Heart right ventricle (tissue), 16 donors: ENCODE measurements at regions not wholly inside any gene's neighbourhood (a gene's known extent, or its start where the extent isn't known, plus 50 kb on each side); places are given as distances from the start of the nearest gene placed in this dataset.

Experiments
- ATAC-seq, 8 donors: fragments of 200-7000 bp; cut with Tn5 transposase; one replicate each; pipeline ENCODE4 v1.9.1; 2020; ENCODE audit warnings: mild to moderate bottlenecking in 8 of 8, moderate library complexity in 8 of 8, moderate number of reproducible peaks in 1 of 8
- DNase-seq, 2 donors: peaks; one replicate each; pipeline ENCODE4 v3.0.0-alpha.2; 2020
- H3K27ac ChIP-seq, 10 donors: fragments of 200-600 bp; sonication (generic) in 2 of 10; one replicate each; pipeline versions ENCODE4 v1.5.0 to v1.8.0; 2020 to 2022; ENCODE audit warnings: mild to moderate bottlenecking in 3 of 10
- H3K27me3 ChIP-seq, 7 donors: fragments of 200-600 bp; one replicate each; pipeline ENCODE4 v1.8.0; 2021 to 2022; ENCODE audit warnings: mild to moderate bottlenecking in 2 of 7
- H3K36me3 ChIP-seq, 9 donors: fragments of 200-600 bp; sonication (generic) in 1 of 9; one replicate each; pipeline versions ENCODE4 v1.5.0 to v1.8.0; 2020 to 2022; ENCODE audit warnings: mild to moderate bottlenecking in 2 of 9
- H3K4me1 ChIP-seq, 9 donors: fragments of 200-600 bp; sonication (generic) in 1 of 9; one replicate each; pipeline versions ENCODE4 v1.5.0 to v1.8.0; 2020 to 2022; ENCODE audit warnings: mild to moderate bottlenecking in 4 of 9
- H3K4me3 ChIP-seq, 10 donors: fragments of 200-600 bp; sonication (generic) in 2 of 10; one replicate each; pipeline versions ENCODE4 v1.5.0 to v1.8.0; 2020 to 2022; ENCODE audit warnings: mild to moderate bottlenecking in 7 of 10, moderate library complexity in 2 of 10
- H3K9me3 ChIP-seq, 11 donors: fragments of 200-600 bp in 10 of 11; sonication (generic) in 2 of 11; one replicate each; pipeline versions ENCODE4 v1.5.0 to v1.8.0; 2013 to 2022; ENCODE audit warnings: mild to moderate bottlenecking in 2 of 11, control low read depth in 1 of 11, moderate library complexity in 1 of 11
- CTCF ChIP-seq, 9 donors: fragments of 200-600 bp; sonication (generic) in 2 of 9; IDR thresholded peaks; one replicate each; pipeline versions ENCODE4 v1.5.0 to v1.8.0; 2021 to 2022; ENCODE audit warnings: antibody characterized with exemption in 9 of 9, mild to moderate bottlenecking in 5 of 9, moderate library complexity in 1 of 9
- WGBS, 2 donors: extraction: QIAGEN DNeasy Blood & Tissue Kit; methylation state at CpG; one replicate each; pipeline ENCODE4 v1.1.7; 2013; ENCODE audit warnings: inconsistent platforms in 1 of 2; 5-methylcytosine and 5-hydroxymethylcytosine counted together
- intact Hi-C, 10 donors: fragments of 100-400 bp; cut with DNase I; formaldehyde crosslinking; loops; one replicate each; pipeline versions ENCODE4 v1.11.1 to v1.14.2; 2022
- donor health status: Arrhythmogenic right ventricular cardiomyopathy.
- donor health status: ischemic (EF 13 %, LVEDD 7.1; RV severe dilation, severe dysfunction).
- donor health status: healthy with polysubstance abuse.
- donor health status: DM: no; HTN: yes; CAD: no.
- donor health status: DM: no; HTN: no; CAD: no.
- donor health status: ischemic (EF 25% LVEDD 6.9; RV normal size, moderate dysfunction).
- donor health status: ischemic (EF 25% LVEDD 5.7; RV mildly dilated, moderate dysfunction).
- donor health status: healthy.
- donor health status: DM: yes; HTN: yes; CAD: no.
- donor health status: Ischemic cardiomyopathy.
- donor health status: ischemic (EF 35%, LVEDD 5.7; RV mildly dilated, moderate dysfunction).
- donor health status: nonischemic (EF 11% LVEDD 7.7; RV severe dilation, severe dysfunction).
- donor health status: DM: yes; HTN: yes; CAD: no.
- donor health status: PGD.
- donor health status: ischemic (EF 29% LVEDD 5.4; RV normal size, mild dysfunction).
- donor health status: nonischemic (EF 23%, LVEDD 6.1; RV moderate dilation, normal function).

DNA sequence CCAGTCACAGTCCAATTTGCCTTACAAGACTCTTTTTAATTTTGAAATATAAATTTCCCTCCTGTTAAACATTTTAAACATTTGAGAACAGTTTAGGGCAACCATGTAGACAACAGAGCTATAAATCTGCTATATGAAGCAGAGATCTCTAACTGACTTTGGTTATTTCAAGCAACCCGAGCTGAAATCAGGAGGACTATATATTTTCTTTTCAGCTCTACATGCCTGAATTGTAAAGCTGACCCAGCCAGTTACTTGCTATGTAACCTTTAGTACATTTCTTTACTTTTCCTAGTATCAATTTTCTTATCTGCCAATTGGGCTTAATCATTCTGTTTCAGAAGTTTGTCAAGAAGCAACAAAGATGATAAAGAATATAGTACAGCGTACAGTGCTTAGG, 457.4 kb upstream of the NECTIN3 start:
- Histone ChIP-seq H3K27me3 (no peaks in the 10 kb centered on the region), H3K4me3 (no peak overlapping the region), H3K36me3 (no peaks in the 10 kb centered on the region), H3K27ac (no peak overlapping the region), H3K9me3 (no peaks in the 10 kb centered on the region), H3K4me1 (no peaks in the 10 kb centered on the region)
- no peak for ATAC-seq
- TF ChIP-seq CTCF (IDR thresholded peaks at IDR 0.05), result no peak
- no peak for DNase-seq
- 78 to 87% methylated on average over 2 of the region's 2 CpGs for WGBS, 2 donors
- intact Hi-C loops, result no loop called here

GRCh38 chr3:110615454-110615853, 456.2 kb upstream of the NECTIN3 start:
- 71 to 88% methylated on average over 1 of the region's 1 CpG for WGBS, 2 donors
- H3K9me3 ChIP-seq, result no peaks in the 10 kb centered on the region
- H3K4me1 ChIP-seq, result no peaks in the 10 kb centered on the region
- ATAC-seq (no peak), DNase-seq (no peak)
- no peak for TF ChIP-seq CTCF (IDR thresholded peaks at IDR 0.05)
- intact Hi-C loops, result no loop called here
- no peaks in the 10 kb centered on the region for H3K27me3 ChIP-seq
- no peak overlapping the region for H3K27ac ChIP-seq
- no peaks in the 10 kb centered on the region for H3K36me3 ChIP-seq
- H3K4me3 ChIP-seq, result no peak overlapping the region

DNA sequence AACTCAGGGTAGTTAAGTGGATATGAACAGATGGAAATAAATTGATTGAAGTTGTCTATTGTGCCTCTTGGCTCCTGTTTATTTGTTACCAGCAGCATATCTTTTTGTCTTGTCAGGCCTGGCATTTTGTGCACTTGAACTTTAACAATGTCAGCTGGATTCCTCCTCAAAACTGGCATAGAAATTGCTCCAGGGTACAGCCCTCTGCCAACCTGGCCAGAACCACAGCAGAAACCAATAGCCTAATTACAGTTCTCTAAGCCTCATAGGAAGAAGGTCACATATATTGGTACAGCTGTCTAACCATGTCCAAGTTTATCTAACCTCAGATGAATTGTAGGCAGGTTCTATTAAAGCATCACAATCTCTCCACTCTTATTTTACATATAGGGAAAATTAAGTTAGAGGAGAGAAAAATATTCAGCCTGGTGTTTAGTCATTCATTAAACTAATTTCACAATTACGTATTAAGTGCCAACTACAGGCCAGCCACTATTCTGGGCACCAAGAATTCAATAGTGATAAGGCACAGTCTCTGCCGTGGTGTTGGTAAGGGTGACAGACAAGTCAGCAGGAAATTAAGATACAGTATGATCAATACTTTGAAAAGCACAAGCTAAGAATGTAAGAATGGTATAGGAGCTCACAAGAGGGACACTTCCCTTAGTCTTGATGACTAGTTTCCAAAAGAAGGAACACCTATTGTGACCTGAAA, 452.9 kb upstream of the NECTIN3 start:
- WGBS, 2 donors, result 43 to 51% methylated on average over 2 of the region's 2 CpGs
- Histone ChIP-seq H3K27ac (no peak overlapping the region), H3K4me3 (no peak overlapping the region), H3K27me3 (no peaks in the 10 kb centered on the region), H3K9me3 (peaks cover 0 to 3% (median 0%) of the 10 kb centered on the region in 11 donors), H3K36me3 (no peaks in the 10 kb centered on the region), H3K4me1 (no peaks in the 10 kb centered on the region)
- DNase-seq, result no peak
- intact Hi-C loops, result no loop called here
- no peak for TF ChIP-seq CTCF (IDR thresholded peaks at IDR 0.05)
- no peak for ATAC-seq

DNA sequence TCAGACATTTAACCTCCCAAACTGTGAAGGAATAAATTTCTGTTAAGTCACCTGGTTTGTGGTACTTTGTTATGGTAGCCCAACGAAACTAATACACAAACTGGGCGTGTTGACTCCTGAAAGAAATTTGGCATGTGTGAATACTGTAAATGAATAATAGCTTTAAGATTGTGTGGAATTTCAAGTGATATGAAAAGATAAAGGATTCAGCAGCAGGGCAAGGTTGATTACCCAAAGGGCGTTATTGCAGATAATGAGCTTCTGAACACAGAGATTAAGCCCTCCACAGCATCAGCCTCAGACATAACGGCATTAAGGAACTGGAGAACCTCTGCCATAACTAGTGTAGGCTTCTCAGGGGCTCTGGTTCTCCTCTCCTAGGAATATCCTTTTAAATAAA, 451.5 kb upstream of the NECTIN3 start:
- Histone ChIP-seq H3K36me3 (no peaks in the 10 kb centered on the region), H3K9me3 (peaks cover 0 to 5% (median 0%) of the 10 kb centered on the region in 11 donors), H3K27me3 (no peaks in the 10 kb centered on the region), H3K27ac (no peak overlapping the region), H3K4me3 (no peak overlapping the region), H3K4me1 (no peaks in the 10 kb centered on the region)
- intact Hi-C loops, result no loop called here
- no peak for ATAC-seq
- DNase-seq, result no peak
- no peak for TF ChIP-seq CTCF (IDR thresholded peaks at IDR 0.05)
- WGBS, 2 donors, result 32 to 37% methylated on average over 4 of the region's 4 CpGs
